Right atrium auricular region (tissue), 2 donors: ENCODE measurements at regions not wholly inside any gene's neighbourhood (a gene's known extent, or its start where the extent isn't known, plus 50 kb on each side); places are given as distances from the start of the nearest gene placed in this dataset.

ENCODE experiments used
- DNase-seq: peaks from one replicate; pipeline ENCODE4 v3.0.0-alpha.2; 2019; ENCODE audit warnings: low spot score
- H3K27ac ChIP-seq, 2 donors: fragments of 200-600 bp; sonication (generic); 1 replicate in 1 of 2; 2 replicates in 1 of 2; pipeline ENCODE4 v1.5.1; 2016 to 2019
- H3K27me3 ChIP-seq, 2 donors: fragments of 200-600 bp; sonication (generic); one replicate each; pipeline versions ENCODE4 v1.5.1 to v1.6.0; 2017 to 2019
- H3K36me3 ChIP-seq: fragments of 200-600 bp; sonication (generic); one replicate; pipeline ENCODE4 v1.5.1; 2016
- H3K4me1 ChIP-seq, 2 donors: fragments of 200-600 bp; sonication (generic); one replicate each; pipeline versions ENCODE4 v1.5.1 to v1.6.0; 2017 to 2019
- H3K4me3 ChIP-seq, 2 donors: fragments of 200-600 bp; sonication (generic); 1 replicate in 1 of 2; 2 replicates in 1 of 2; pipeline ENCODE4 v1.5.1; 2017 to 2019; ENCODE audit warnings: mild to moderate bottlenecking in 1 of 2, moderate library complexity in 1 of 2
- H3K9me3 ChIP-seq, 2 donors: fragments of 200-600 bp; sonication (generic); one replicate each; pipeline ENCODE4 v1.5.1; 2019
- CTCF ChIP-seq, 2 donors: fragments of 200-600 bp; sonication (generic); IDR thresholded peaks; one replicate each; pipeline ENCODE4 v1.5.1; 2019; ENCODE audit warnings: antibody characterized with exemption in 2 of 2

- Histone ChIP-seq H3K36me3 (no peaks in the 10 kb centered on the region), H3K27me3 (no peaks in the 10 kb centered on the region), H3K4me3 (no peak overlapping the region), H3K9me3 (no peaks in the 10 kb centered on the region), H3K27ac (no peak overlapping the region), H3K4me1 (peaks cover 0 to 6% of the 10 kb centered on the region in 2 donors)
- TF ChIP-seq CTCF (IDR thresholded peaks at IDR 0.05): no peak
- no peak for DNase-seq
Measured at GRCh38 chr1:245019910-245020486, 134.8 kb upstream of the KIF26B start.

- no peaks in the 10 kb centered on the region for H3K27me3 ChIP-seq
- H3K36me3 ChIP-seq: no peaks in the 10 kb centered on the region
- TF ChIP-seq CTCF (IDR thresholded peaks at IDR 0.05): no peak
- H3K9me3 ChIP-seq: no peaks in the 10 kb centered on the region
- no peak for DNase-seq
- H3K4me3 ChIP-seq: no peak overlapping the region
- H3K4me1 ChIP-seq: peaks cover 0 to 6% of the 10 kb centered on the region in 2 donors
- H3K27ac ChIP-seq: no peak overlapping the region
Measured at GRCh38 chr1:245016700-245017099, 138.1 kb upstream of the KIF26B start.

- peaks cover 0 to 6% of the 10 kb centered on the region in 2 donors for H3K4me1 ChIP-seq
- DNase-seq: no peak
- no peak for TF ChIP-seq CTCF (IDR thresholded peaks at IDR 0.05)
- no peaks in the 10 kb centered on the region for H3K9me3 ChIP-seq
- H3K27me3 ChIP-seq: no peaks in the 10 kb centered on the region
- H3K36me3 ChIP-seq: no peaks in the 10 kb centered on the region
- H3K4me3 ChIP-seq: no peak overlapping the region
- H3K27ac ChIP-seq: no peak overlapping the region
Measured at GRCh38 chr1:245015031-245015430, 139.8 kb upstream of the KIF26B start.

- H3K4me1 ChIP-seq: peaks cover 0 to 6% of the 10 kb centered on the region in 2 donors
- no peak for DNase-seq
- no peak overlapping the region for H3K4me3 ChIP-seq
- TF ChIP-seq CTCF (IDR thresholded peaks at IDR 0.05): no peak
- no peaks in the 10 kb centered on the region for H3K9me3 ChIP-seq
- no peak overlapping the region for H3K27ac ChIP-seq
- no peaks in the 10 kb centered on the region for H3K36me3 ChIP-seq
- H3K27me3 ChIP-seq: no peaks in the 10 kb centered on the region
Measured at GRCh38 chr1:245014247-245015029, 140.3 kb upstream of the KIF26B start.

GRCh38 chr1:245010018-245010614, 144.7 kb upstream of the KIF26B start:
- no peak overlapping the region for H3K27ac ChIP-seq

More at GRCh38 chr1:245010018-245010614, 144.7 kb upstream of the KIF26B start:
- no peaks in the 10 kb centered on the region for H3K4me1 ChIP-seq
- H3K36me3 ChIP-seq: no peaks in the 10 kb centered on the region
- no peak for DNase-seq
- no peaks in the 10 kb centered on the region for H3K27me3 ChIP-seq
- no peak overlapping the region for H3K4me3 ChIP-seq
- no peak for TF ChIP-seq CTCF (IDR thresholded peaks at IDR 0.05)
- no peaks in the 10 kb centered on the region for H3K9me3 ChIP-seq
